ENCODE measurements at regions not wholly inside any gene's neighbourhood (a gene's known extent, or its start where the extent isn't known, plus 50 kb on each side); places are given as distances from the start of the nearest gene placed in this dataset.
"Not testable (repeated sequence)": the region's sequence is repeated elsewhere in the genome, so short reads cannot be mapped to it uniquely, and the experiment has no call there.

DNA sequence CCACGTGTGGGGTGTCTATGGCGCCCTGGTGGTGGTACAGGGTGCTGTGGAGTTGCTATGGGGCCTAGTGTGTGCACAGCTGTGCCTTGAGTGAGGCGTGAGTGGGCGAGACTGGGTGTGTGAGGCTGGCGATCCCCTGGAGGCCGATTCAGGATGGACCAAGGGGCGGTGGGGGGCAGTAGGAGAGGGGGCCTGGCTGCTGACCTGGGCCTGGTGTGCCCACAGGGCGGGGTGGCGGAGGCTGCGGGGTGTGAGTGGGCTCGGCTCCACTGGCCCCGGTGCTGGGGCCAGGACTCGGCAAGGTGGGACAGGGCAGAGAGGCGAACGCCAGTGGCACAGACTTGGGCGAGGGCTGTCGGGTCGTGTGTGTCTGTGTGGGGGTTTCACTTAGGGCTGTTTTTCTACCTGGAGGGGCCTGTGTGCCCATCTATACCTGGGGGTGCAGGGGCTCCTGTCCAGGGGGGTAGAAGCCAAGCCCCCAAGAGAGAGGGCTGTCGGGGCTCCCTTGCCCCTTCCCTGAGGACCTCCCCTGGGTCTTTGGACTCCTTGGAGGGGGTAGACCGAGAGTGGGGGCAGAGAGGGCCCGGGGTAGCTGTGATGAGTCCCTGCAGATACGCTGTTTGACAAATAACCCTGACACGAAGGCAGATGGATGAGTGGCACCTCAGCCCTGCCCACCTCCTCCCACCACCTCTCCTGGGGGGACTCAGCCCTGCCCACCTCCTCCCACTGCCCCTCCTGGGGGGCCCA, 194.6 kb downstream of the TMEM121 start:
- TF ChIP-seq, protein P1, sequence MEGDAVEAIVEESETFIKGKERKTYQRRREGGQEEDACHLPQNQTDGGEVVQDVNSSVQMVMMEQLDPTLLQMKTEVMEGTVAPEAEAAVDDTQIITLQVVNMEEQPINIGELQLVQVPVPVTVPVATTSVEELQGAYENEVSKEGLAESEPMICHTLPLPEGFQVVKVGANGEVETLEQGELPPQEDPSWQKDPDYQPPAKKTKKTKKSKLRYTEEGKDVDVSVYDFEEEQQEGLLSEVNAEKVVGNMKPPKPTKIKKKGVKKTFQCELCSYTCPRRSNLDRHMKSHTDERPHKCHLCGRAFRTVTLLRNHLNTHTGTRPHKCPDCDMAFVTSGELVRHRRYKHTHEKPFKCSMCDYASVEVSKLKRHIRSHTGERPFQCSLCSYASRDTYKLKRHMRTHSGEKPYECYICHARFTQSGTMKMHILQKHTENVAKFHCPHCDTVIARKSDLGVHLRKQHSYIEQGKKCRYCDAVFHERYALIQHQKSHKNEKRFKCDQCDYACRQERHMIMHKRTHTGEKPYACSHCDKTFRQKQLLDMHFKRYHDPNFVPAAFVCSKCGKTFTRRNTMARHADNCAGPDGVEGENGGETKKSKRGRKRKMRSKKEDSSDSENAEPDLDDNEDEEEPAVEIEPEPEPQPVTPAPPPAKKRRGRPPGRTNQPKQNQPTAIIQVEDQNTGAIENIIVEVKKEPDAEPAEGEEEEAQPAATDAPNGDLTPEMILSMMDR (IDR thresholded peaks at IDR 0.05), result not testable (repeated sequence)
- TF ChIP-seq ZFX (IDR thresholded peaks at IDR 0.05; ENCODE audit: borderline replicate concordance), result not testable (repeated sequence)

Measured in 22Rv1 (cell line).